ENCODE measurements at regions not wholly inside any gene's neighbourhood (a gene's known extent, or its start where the extent isn't known, plus 50 kb on each side); places are given as distances from the start of the nearest gene placed in this dataset.

DNA sequence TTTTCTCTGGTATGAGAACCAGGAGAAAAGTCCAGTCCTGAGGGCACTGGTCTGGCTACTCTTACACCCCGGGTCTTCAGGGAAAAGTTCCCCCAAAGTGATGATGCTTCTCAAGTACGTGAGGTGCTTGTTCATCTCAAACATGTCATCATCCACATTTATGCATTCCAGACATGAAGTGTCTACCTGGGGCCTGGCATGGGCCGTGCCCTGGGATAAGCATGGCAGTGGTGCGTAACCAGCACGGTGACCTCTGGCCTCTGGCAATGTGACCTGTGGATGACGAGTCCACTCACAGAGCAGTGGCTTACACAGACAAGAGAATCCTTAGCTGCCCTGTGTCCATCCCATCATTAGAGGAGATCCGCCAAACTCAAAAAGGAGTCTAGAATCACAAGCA is 74.8 kb upstream of the LGALSL start:
- no peak for DNase-seq (ENCODE audit: low read depth)
- TF ChIP-seq, protein P1, sequence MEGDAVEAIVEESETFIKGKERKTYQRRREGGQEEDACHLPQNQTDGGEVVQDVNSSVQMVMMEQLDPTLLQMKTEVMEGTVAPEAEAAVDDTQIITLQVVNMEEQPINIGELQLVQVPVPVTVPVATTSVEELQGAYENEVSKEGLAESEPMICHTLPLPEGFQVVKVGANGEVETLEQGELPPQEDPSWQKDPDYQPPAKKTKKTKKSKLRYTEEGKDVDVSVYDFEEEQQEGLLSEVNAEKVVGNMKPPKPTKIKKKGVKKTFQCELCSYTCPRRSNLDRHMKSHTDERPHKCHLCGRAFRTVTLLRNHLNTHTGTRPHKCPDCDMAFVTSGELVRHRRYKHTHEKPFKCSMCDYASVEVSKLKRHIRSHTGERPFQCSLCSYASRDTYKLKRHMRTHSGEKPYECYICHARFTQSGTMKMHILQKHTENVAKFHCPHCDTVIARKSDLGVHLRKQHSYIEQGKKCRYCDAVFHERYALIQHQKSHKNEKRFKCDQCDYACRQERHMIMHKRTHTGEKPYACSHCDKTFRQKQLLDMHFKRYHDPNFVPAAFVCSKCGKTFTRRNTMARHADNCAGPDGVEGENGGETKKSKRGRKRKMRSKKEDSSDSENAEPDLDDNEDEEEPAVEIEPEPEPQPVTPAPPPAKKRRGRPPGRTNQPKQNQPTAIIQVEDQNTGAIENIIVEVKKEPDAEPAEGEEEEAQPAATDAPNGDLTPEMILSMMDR (IDR thresholded peaks at IDR 0.05; ENCODE audit: control insufficient read depth, insufficient read depth, low read depth, low read length, missing control alignments): no peak
- H3K4me3 ChIP-seq (ENCODE audit: control insufficient read depth, low read depth, low read length): no peak overlapping the region

- TF ChIP-seq, protein P1 (IDR thresholded peaks at IDR 0.05; ENCODE audit: control insufficient read depth, insufficient read depth, low read depth, low read length, missing control alignments): no peak
- no peak overlapping the region for H3K4me3 ChIP-seq (ENCODE audit: control insufficient read depth, low read depth, low read length)
- no peak for DNase-seq (ENCODE audit: low read depth)
Observed at GRCh38 chr2:64380853-64381527, 73.0 kb upstream of the LGALSL start.

DNA sequence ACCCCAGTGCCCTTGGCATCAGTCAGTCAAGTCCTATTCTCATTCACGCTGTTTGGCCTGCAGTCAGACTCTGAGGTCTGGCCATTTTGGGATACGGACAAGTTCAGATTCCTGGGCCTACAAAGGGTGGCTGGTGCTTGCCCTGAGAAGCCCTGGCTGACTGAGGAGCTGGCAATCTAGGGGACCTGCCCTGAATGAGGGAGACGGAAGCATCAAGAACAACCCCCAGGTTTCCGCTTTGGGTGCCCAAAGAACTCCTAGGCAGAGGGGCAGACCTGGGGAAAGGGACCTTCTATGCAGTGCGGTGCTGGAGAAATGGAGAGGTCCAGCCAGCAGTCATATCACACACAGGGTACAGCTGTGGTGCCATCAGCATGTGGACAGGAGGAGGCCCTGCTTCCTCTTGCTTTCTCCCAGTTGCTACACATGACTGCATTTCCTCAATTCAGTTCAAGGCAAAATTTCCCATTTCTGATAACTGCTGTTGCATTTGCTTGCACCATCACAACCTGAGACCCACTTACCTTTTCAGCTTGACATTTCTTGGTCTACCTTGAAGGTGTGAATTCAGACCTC is 70.9 kb upstream of the LGALSL start:
- DNase-seq (ENCODE audit: low read depth): no peak
- TF ChIP-seq, protein P1 (IDR thresholded peaks at IDR 0.05; ENCODE audit: control insufficient read depth, insufficient read depth, low read depth, low read length, missing control alignments): no peak
- no peak overlapping the region for H3K4me3 ChIP-seq (ENCODE audit: control insufficient read depth, low read depth, low read length)

DNA sequence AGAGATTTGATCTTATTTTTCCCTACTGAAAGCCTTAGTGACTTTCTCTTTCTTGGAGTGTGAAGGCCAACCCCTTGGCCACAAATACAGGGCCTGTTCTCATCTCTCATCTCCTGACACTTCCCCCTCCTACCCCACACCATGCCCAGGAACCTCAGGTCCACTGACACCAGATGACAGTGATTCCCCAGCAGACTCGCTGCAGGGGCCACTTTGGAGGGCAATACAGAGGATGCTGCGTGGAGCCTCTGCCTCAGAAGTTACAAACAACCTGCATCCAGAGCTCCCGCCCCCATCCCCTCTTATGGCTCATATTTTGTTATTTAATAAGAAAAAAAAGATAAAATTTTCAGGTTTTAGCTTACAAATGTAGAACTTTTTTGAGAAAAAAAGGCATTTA is 70.1 kb upstream of the LGALSL start:
- no peak overlapping the region for H3K4me3 ChIP-seq (ENCODE audit: control insufficient read depth, low read depth, low read length)
- no peak for DNase-seq (ENCODE audit: low read depth)
- TF ChIP-seq, protein P1 (IDR thresholded peaks at IDR 0.05; ENCODE audit: control insufficient read depth, insufficient read depth, low read depth, low read length, missing control alignments): no peak

DNA sequence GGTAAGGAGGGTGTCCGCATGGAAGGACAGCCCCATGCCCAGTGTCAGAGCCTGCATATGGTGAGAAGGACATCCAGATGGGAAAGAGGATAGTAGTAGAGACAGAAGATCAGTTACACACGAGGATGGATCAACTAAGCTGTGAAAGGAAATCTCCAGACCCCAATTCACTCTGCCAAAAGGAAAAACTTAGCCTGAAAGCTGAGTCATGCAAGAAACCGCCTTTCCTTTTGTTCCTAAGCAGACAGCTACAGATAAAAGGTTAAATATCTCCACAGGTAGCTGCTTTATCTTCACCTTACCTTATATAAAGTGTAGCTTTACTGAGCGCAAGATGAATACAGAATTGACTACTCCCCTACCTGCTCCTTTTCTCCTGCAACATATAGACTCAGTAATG is 67.3 kb upstream of the LGALSL start:
- TF ChIP-seq, protein P1 (IDR thresholded peaks at IDR 0.05; ENCODE audit: control insufficient read depth, insufficient read depth, low read depth, low read length, missing control alignments): no peak
- H3K4me3 ChIP-seq (ENCODE audit: control insufficient read depth, low read depth, low read length): no peak overlapping the region
- DNase-seq (ENCODE audit: low read depth): no peak

DNA sequence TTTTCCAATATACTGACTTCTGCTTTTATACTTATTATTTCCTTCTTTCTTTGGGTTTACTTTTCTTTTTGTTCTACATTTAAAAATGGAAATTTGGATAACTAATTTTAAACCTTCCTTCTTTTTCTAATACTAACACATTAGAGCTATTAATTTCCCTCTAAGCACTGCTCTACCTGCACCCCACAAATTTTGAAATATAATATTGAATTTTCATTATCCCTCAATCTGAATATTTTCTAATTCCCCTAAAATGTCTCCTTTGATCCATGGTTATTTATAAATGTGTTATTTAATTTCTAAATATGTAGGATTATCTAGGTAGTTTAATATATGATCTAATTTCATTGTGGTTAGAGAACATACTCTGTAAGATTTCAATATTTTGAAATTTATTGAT is 63.4 kb upstream of the LGALSL start:
- TF ChIP-seq, protein P1 (IDR thresholded peaks at IDR 0.05; ENCODE audit: control insufficient read depth, insufficient read depth, low read depth, low read length, missing control alignments): no peak

More for the DNA sequence above, 63.4 kb upstream of the LGALSL start:
- DNase-seq (ENCODE audit: low read depth): no peak
- H3K4me3 ChIP-seq (ENCODE audit: control insufficient read depth, low read depth, low read length): no peak overlapping the region
